Stimulated activated CD4-positive, alpha-beta T cell treated with anti-CD3 and anti-CD28 coated beads, Interleukin-15, amount 100 ng/mL, for 24 hours (primary cell): ENCODE measurements at regions not wholly inside any gene's neighbourhood (a gene's known extent, or its start where the extent isn't known, plus 50 kb on each side); places are given as distances from the start of the nearest gene placed in this dataset.
"Not testable (repeated sequence)": the region's sequence is repeated elsewhere in the genome, so short reads cannot be mapped to it uniquely, and the experiment has no call there.

Experiments
- DNase-seq: peaks from one replicate; pipeline ENCODE4 v3.0.0-alpha.2; 2020

DNA sequence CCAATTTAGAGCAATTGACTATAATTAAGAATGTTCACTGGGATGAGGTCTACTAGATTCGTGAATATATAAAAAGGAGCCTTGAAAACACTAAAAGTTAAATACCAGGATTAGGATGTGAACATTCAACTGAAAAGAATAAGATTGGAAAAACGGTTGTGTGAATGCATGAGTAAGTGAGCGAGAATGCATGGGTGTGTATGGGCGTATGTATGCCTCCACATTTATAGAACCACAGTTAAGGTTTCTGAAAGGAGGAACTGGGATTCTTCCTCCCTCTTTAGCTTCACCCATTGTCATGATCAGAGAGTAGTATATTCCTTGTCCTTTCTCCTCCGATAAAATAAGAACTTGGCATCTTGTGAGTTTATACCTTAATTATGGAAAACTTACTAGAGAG, 151.1 kb upstream of the UBE2E3 start:
- DNase-seq = no peak

DNA sequence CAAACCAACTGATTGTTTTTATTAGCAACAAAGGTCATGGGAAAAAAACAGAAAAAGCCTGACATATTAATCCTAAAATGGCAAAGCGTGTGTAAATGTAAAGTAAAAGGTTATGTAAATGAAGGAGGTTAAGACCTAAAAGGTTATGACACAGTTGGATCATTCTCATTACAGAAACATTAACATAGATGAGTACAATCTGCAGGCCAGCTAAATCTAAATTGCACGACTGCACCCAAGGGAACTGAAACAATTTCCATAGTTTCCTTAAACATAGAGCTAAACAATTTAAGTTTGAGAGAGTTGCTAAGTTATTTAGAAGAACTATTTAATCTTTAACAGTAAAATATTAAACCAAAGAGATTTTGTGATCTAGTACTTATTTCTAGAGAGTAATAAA, 151.6 kb upstream of the UBE2E3 start:
- no peak for DNase-seq

DNA sequence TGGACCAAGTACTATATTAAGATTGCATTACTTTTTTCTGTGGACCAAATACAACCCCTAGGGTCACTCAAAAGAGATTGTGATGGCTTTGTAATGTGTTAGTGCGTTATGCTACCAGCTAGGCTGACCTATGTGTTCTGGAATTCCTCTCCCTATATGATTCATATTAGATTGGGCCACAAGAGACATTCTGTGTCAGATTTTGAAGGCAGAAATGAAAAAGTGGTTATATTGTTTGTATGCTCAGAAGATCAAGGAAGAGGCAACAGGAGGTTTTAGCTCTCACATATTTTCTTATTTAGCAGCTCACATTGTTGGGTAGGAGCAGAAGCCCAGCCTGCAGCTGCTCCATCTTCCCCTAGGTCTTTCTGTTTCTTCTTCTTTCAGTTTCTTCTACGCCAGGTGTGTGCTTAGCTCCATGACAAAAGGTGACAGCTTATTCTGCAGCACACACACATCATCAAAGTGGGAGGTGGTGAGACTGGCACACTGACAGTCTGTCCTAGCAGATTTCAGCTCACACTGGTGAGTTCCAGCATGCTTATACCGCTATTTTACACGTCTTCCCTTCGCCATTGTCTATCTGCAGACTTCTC, 156.8 kb upstream of the UBE2E3 start:
- DNase-seq = no peak

DNA sequence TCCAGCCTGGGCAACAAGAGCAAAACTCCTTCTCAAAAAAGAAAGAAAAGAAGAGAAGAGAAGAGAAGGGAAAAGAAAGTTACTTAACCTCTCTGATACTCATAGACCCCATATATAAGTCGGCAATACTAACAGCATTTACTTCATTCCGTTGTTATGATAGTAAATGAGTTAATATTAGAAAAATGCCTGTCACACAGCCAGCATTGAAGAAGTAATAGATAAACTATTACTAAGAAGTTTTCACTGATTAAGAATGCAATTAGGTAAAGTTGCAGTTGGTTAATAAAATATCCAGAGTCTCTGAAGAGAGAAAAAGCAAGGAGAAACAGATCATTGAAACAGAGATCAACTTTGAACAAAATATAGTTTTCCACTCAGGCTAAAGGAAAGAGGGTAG, 161.3 kb upstream of the UBE2E3 start:
- no peak for DNase-seq

DNA sequence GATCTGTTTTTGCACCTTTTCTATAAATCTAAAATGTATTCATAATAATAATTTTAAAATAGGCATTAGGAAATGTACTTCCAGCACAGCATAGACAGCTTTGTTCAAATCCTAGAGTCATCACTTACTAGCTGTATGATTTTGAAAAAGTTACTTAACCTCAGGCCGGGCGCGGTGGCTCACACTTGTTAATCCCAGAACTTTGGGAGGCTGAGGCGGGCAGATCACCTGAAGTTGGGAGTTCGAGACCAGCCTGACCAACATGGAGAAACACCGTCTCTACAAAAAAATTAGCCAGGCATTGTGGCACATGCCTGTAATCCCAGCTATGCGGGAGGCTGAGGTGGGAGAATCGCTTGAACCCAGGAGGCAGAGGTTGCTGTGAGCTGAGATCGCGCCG, 161.7 kb upstream of the UBE2E3 start:
- DNase-seq = not testable (repeated sequence)

DNA sequence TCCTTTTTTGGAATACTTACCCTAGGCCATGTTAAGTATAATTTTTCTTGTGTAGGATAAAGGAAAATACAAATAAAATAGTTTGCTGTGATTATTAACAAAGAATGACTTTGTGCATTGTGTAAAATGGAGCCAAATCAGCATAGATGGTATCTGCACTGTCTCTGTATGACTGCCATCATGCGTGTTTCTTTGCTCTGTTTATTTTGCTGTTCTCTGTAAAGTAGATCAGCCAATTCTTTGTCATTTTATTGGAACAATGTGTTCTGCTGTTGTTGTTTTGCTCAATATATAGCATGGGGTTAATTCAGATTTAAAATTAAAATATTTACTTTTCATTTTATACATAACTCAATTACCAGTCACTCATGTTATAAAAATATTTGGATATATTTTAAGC, 181.3 kb upstream of the UBE2E3 start:
- DNase-seq = no peak

DNA sequence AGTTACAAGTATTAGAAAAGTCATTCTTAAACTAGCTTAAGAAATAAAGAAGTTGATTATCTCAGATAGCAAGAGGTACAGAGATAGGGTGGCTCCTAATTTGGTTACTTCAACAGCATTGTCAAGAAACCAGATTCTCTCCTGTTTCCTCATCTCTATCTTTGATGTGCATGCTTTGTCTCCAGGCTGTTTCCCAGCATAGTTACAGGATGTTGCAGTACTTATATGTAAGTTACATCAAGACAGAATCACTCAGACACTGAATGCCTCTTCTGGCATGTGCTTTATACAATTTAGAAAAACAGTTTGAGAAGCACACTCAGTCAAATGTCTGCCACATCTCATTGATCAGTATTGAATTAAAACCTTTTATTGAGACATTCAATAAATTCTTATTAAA, 189.5 kb upstream of the UBE2E3 start:
- no peak for DNase-seq

DNA sequence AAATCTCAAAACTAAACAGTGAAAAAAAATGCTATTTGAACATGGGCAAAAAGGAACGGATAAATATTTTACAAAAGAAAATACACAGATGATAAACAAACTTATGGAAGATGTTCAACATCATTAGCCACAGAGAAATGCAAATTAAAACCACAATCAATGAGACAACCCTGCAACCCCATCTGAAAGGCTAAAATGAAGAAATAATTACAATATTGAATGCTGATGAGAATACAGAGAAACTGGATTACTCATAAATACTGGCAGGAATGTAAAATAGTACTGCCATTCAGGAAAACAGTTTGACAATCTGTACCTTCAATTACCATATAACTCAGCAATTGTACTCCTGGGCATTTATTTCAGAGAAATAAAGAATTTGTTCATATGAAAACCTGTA, 193.1 kb upstream of the UBE2E3 start:
- no peak for DNase-seq

DNA sequence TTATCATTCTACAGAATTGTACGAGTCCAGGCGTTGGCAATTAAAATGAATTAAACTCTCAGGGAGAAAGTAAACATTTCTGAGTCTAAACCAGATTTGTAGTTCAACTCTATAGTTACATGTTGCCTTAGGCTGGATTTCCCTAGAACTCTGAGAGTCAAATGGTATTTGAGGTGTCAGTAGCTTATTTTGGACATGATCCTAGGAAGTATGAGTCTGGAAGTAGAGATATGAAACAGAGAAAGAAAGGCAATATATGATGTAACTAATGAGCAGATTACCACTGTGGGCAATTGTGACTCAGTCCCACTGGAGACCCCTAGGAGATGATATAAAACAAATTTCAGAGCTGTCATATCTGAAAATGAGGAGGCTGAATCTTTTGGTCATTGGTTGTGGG, 199.1 kb upstream of the UBE2E3 start:
- no peak for DNase-seq

DNA sequence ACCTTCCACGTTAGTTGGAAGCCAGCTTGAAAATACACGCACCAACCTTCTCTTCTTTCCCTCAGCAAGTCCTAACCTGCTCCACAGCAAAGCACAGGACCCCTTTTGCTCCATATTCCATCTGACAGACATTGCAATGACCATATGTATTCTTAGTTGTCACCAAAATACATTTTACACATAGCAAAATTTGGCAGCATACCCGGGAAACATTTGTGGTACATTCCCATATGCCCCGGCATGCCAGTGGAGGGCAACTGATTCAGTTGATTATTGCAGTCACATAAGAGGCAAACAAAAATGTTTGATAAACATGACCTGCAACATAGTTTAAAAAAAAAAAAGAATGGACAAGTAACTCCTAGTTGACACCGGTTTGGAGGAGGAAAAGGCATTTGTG, 202.1 kb upstream of the UBE2E3 start:
- DNase-seq = no peak

DNA sequence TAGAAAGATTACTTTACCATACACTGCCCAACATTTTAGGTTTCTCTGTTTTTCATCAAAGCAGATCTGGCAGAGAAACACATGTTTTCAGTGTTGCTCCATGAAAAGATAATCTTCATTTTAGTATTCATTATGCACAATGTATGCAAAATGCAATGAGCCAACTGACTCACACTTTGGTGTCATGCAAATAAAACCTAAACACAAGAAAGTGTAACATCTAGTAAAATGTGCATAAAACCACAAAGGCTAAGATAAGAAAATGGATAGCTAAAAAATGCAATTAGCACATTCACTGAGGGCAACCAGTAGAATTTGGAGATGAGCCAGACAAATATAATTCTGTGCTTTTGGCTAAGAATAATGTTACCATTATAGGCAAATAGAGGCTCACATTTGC, 203.5 kb upstream of the UBE2E3 start:
- DNase-seq = no peak

DNA sequence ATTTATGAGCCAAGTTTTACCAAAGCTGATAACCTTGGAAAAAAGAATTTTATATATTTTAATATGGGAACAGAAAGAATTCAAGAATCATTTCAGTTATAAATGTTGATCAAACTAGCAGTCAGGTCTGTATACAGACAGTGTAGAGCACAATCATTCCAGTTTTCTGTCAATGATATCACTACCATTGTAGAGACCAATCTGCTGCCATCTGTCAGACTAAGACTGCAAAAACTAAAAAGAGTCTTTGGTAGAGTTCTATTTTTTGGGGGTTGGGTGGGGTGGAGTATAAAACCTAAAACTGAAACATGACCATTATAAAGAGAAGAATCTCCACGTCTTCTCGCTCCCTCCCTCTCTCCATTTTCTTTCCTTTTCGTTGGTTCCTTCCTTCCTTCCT, 204.7 kb upstream of the UBE2E3 start:
- DNase-seq = no peak

DNA sequence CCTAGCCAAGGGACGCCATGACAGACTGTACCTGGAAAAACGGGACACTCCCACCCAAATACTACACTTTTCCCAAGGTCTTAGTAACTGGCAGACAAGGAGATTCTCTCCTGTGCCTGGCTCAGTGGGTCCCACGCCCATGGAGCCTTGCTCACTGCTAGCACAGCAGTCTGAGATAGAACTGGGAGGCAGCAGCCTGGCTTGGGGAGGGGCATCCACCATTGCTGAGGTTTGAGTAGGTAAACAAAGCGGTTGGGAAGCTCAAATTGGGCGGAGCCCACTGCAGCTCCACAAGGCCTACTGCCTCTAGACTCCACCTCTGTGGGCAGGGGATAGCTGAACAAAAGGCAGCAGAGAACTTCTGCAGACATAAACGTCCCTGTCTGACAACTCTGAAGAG, 215.1 kb upstream of the UBE2E3 start:
- DNase-seq = not testable (repeated sequence)

DNA sequence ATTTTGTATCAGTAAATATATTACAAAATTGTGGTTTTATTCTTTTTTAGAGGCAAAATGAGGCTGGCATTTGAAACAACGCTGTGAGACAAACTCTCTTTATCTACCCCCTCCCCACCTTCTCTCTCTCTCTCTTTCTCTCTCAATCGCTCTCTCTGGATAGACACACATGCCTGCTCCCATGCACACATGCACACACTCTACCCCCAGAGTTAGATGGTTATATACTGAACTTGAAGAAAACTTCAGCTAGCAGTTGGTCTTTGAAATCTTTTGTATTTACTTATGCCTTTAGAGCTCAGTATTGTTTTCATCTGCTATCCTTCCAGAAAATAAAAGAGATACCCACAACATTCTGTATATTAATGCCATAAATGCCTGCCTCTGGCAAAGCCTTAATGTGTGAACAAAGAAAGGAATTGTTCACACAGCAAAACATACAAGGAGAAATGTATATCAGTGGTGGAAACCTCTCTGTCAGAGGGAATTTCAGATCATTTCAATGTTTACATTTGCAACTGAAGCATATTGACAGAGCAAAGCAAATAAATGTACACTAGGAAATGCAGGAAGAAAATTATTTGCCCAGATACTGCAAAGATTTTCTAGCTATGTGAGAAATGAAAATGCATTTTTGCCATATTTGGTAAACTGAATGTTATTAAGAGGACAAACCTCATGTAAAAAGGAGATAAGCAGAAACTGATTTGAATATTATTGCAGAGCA, 217.0 kb upstream of the UBE2E3 start:
- DNase-seq = no peak

DNA sequence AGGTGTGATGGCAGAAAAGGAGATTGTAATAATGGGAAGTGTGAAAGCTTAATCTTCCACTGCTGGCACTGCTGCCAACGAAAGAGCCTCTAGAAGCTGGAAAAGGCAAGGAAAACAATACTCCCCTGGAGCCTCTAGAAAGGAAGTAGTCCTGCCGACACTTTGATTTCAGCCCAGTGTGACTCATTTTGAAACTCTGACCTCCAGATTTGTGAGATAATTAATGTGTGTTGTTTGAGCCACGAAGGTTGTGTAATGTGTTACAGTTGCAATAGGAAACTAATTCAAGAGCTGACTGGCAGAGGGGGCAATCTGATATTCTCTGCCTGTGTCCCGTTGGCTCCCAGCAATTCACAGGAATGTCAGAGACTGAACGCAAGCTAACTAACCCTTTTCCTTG, 219.2 kb upstream of the UBE2E3 start:
- no peak for DNase-seq

DNA sequence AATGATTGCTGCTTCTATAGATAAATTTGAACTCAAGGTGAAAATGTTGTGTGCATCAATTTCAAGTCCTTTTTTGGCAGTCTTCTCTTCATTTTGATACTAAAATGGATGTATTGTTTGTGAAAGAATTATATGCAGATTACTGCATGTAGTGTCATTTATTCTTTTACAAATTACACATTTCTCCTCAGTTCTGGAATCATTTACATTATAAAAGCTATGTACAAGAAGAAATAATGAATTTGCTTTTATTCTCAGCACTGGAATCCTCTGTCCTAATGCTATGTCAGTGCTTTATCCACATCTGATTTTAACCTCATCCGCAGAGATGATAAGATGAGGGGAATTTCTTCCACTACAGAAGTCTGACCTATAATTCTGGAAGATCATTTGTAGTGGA, 220.8 kb upstream of the UBE2E3 start:
- DNase-seq = no peak

DNA sequence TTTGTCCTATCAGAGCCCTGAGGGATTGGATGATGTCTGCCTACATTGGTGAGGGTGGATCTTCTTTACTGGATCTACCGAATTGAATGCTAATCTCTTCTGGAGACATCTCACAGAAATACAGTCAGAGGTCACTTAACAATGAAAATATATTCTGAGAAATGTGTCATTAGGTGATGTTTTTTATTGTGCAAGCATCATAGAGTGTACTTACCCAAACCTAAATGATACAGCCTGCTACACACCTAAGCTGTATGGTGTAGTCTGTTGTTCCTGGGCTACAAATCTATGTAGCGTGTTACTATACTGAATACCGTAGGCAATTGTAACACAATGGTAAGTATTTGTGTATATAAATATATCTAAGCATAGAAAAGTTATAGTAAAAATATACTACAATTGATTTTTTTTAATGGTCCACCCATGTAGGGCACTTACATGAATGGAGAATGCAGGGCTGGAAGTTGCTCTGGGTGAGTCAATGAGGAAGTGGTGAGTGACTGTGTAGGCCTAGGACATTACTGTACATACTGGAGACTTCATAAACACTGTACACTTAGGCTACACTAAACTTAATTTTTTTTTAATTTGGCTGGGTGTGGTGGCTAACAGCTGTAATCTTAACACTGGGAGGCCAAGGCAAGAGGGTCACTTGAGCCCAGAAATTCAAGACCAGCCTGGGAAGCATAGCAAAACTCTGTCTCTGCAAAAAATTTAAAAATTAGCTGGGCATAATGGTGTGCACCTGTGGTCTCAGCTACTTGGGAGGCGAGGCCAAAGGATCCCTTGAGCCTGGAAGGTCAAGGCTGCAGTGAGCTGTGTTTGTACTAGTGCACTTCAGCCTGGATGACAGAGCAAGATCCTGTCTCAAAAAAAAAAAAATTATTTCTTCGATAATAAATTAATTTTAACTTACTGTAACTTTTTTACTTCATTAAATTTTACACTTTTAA, 226.3 kb upstream of the UBE2E3 start:
- DNase-seq = no peak

DNA sequence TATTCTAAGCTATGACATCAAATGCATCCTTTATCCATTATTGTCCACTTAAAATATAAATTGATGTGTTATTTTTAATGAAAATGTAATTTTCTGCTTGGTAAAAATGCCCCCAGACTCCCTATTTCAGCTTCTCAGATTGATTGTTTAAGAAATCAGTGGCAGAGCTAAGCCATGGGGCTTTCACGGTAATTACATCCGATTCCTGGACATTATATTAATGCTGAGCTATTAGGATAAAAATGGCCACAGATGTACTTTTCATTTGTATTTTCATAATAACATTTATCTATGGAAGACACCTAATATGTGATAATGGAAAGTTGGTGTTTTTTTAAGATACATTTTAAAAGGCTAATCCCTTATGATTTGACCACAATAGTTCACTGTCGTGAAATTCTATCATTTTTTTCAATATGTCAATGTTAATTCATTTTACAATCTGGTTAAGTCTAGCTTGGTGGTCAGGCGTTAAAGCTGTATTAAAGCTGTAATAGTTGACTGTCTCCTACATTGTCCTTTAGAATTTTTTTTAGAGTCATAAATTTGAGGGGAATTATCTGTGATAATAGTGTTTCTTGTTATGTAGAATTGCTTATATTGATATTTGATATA, 229.0 kb upstream of the UBE2E3 start:
- no peak for DNase-seq

DNA sequence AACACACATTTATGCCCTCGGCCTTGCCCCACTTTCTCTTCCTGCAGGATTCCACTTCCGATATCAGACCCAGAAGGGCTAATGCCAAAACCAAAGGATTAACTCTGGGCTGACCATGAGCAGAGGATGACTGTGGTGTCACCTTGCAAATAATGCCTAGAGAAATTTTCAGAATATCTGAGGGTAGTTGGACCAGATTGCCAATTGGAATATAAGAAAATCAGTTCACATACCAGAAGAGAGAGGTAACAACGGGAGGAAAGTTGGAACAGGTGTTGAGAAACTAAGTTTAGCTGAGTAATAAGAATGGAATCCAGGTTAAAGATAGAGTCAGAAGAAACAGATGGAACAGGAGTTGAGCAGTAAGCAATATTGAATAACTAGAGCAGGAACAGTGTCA, 232.7 kb upstream of the UBE2E3 start:
- DNase-seq = no peak

DNA sequence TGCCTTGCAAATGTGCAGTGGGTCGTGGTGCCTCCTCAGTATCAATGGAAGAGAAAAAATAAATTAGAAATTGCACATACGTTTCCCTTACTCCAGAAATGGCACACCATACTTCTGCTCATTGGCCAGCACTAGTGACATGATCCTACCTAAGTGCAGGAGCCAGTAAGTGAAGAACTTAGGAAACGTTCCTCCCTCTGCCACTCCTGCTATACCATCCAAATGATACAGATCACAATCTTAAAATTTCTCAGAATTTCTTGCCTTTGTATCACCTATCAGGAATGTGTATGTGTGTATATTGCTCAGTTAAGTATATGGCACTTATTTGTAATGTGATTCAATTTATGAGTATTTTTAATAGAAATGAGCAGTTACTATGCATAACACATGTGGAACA, 237.0 kb upstream of the UBE2E3 start:
- DNase-seq = no peak

DNA sequence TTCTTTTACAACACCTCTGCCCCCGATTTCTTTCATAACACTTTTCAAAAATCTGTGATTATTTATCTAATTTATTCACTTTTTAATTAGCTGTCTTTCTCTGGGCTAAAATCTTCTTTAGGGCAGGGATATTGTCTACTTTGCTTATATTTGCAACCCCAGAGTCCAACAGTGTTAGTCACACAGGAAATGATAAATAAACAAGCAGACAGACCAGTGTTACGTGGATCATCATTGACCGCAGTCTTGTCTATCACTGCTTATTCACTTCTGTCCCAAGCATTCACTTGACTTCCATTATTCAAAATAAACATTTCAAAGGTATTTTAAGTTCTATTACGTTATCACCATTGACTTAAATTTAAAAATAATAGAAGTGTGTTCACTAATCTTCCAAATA, 237.6 kb upstream of the UBE2E3 start:
- no peak for DNase-seq

DNA sequence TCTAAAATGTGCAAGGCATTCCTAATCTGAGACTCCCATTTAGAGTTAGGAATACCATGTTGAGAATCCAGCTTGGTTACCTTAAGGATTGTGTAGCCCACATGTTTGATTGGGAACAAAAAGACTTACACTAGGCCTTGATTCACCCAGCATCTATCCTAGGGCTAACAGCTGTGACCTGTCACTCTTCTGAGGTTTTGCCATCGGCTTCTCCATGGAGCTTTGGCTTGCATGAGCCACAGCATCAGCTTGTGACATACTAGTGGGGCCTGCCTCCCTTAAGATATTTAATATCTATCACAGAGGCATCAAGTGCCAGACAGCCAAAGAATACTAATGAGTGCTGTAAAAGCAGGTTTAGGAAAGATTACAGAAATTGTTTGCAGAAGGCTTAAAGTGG, 241.3 kb upstream of the UBE2E3 start:
- DNase-seq = no peak

DNA sequence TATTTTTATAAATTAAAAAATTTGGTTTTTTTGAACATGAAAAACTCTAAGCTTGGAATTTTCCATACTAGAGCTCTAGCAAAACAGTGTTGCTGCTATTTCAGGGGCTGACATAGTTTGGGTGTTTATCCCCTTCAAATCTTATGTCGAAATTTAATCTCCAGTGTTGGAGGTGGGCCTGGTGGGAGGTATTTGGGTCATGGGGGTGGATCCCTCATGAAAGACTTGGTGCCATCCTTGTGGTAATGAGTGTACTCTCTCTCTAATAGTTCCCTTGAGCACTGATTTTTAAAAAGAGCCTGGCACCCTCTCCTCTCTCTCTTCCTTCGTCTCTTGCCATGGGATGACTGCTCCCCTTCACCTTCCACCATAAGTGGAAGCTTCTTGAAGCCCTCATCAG, 244.6 kb upstream of the UBE2E3 start:
- no peak for DNase-seq

DNA sequence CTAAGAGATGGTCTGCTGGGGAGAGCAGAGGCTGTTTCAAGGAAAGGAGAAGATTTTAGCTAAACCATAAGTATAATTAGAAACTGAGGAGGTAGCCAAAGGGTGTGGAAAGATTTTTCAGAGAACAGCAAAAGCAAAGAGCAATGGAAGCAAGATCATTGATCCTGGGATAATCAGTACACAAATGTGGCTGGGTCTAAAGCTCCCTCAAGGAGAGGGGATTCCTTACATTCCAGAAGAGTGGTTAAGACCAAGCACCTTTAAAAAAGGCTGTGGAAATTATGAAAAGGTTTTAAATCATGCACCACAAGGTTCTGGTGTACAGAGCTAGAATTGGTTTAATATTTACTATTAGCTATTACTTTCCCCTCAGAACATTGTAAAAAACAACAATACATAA, 246.0 kb upstream of the UBE2E3 start:
- DNase-seq = no peak
